ENCODE measurements at regions not wholly inside any gene's neighbourhood (a gene's known extent, or its start where the extent isn't known, plus 50 kb on each side); places are given as distances from the start of the nearest gene placed in this dataset.
A peak's percentile ranks its signal among the peaks of the same experiment; 100 is the strongest.

DNA sequence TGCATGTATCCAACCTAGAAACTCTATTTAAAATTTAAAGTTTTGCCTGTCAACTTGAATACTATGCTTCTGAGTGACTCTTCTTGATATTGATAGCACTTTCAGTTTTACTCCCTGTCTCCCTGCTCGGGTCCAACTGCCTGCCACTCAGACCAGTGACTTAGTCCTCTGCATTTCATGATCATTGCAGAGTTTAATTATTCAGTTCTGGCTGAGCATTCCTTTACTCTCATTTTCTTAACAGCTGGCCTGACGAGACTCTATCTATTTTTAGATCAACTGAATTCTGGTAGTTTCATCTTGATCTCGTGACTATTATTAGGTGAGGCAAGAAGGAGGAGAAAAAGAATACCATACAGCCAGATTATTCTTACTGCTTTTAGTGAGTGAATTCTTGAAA, 617.4 kb downstream of the SI start:
- peaks cover 3% of the 10 kb centered on the region for H3K4me1 ChIP-seq (replicated peaks)
- no peaks in the 10 kb centered on the region for H3K9me3 ChIP-seq (replicated peaks)
- no peak overlapping the region; the same call in 1 of the 2 replicates for H3K4me3 ChIP-seq
- H3K27ac ChIP-seq: peak overlapping the region; percentile 62
- H3K27me3 ChIP-seq (replicated peaks): no peaks in the 10 kb centered on the region
- peak in 1 of 2 experiments; percentile 5 for DNase-seq (ENCODE audit: low read depth in 1 of 2, low spot score in 2 of 2)
- H3K36me3 ChIP-seq: no peaks in the 10 kb centered on the region

DNA sequence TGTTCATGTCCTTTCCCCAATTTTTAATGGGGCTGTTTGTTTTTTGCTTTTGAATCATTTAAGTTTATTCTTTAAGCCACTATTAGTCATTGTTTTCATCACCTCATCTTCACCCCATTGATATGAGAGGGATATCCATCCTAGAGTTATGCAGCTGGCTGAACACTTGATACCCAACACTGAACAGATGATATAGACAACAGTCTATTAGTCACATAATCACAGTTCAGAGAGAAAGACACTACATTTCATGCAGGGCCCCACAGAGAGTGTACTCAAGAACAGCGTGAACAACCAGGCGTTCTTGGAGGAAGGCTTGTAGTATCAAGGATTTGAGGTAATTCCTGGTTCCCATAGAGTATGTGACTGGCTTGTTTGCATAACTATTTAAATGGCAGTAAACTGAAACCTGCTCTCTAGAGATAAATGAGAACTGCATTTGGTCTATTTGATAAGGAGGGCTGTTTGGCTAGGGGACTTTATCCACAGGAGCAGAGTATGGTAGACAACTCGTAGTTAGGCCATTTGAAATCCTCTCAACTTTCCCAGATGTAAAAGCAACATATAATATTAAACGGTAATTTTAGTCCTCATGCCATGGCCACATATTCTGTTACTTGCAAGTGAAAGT, 618.7 kb downstream of the SI start:
- H3K27ac ChIP-seq: peak overlapping the region; percentile 57; the same call in 1 of the 2 replicates
- H3K4me3 ChIP-seq: no peak overlapping the region
- H3K36me3 ChIP-seq: no peaks in the 10 kb centered on the region
- no peaks in the 10 kb centered on the region for H3K9me3 ChIP-seq (replicated peaks)
- peaks cover 3% of the 10 kb centered on the region; the same call in 1 of the 2 replicates for H3K4me1 ChIP-seq (replicated peaks)
- H3K27me3 ChIP-seq (replicated peaks): no peaks in the 10 kb centered on the region
- DNase-seq (ENCODE audit: low read depth in 1 of 2, low spot score in 2 of 2): no peak

DNA sequence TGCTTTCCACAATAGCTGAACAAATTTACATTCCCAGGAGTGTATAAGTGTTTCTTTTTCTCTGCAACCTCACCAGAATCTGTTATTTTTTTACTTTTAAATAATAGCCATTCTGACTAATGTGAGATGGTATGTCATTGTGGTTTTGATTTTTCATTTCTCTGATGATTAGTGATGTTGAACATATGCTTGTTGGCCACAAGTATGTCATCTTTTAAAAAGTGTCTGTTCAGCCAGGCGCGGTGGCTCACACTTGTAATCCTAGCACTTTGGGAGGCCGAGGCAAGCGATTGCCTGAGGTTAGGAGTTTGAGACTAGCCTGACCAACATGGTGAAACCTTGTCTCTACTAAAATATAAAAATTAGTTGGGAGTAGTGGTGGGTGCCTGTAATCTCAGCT, 619.3 kb downstream of the SI start:
- Histone ChIP-seq H3K4me3 (no peak overlapping the region), H3K27ac (peak overlapping the region; percentile 57; the same call in 1 of the 2 replicates), H3K27me3 (replicated peaks) (no peaks in the 10 kb centered on the region), H3K4me1 (replicated peaks) (peaks cover 3% of the 10 kb centered on the region; the same call in 1 of the 2 replicates), H3K36me3 (no peaks in the 10 kb centered on the region), H3K9me3 (replicated peaks) (no peaks in the 10 kb centered on the region)
- peak in 1 of 2 experiments; percentile 25 for DNase-seq (ENCODE audit: low read depth in 1 of 2, low spot score in 2 of 2)

DNA sequence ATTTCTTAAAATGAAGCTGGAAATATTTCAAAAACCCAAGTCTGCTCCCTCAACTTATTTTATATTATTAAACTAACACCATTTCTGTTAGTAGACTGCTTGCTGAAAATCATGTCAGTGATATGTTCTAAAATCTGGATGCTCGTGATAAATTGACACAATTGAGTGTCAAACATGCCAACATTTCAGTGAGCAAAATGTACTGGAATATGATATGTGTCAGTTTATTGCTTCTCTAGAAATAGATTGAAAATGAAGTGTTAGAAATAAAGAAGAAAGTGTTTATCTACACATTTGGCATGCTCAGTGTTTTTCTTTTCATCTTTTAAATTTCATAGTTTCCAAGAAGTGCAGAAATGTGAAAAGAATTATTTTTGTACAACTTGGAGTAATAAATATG, 624.6 kb downstream of the SI start:
- no peaks in the 10 kb centered on the region for H3K4me1 ChIP-seq (replicated peaks)
- no peak for DNase-seq (ENCODE audit: low read depth in 1 of 2, low spot score in 2 of 2)
- no peak overlapping the region for H3K27ac ChIP-seq
- H3K36me3 ChIP-seq: no peaks in the 10 kb centered on the region
- no peak overlapping the region for H3K4me3 ChIP-seq
- H3K9me3 ChIP-seq (replicated peaks): no peaks in the 10 kb centered on the region; the same call in none of the 2 replicates
- no peaks in the 10 kb centered on the region for H3K27me3 ChIP-seq (replicated peaks)

DNA sequence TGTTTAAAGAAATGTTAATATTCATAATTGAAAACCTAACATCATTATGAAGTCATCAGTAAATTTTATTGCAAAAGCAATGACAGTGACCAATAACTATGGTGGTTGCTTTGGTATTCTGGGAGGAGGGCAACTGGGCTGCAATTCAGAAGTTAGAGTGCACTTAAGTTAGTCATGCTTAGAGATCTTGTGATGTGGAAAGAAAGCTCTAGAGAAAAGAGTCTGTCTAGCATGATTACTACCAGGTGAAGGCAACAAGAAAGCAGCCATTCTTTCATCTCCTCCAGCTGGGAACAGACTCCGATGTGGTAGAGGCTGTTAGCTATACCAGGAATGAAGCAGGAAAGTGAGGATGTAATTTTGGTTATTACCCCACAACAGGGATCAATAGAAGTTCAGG, 625.6 kb downstream of the SI start:
- DNase-seq (ENCODE audit: low read depth in 1 of 2, low spot score in 2 of 2): no peak
- H3K9me3 ChIP-seq (replicated peaks): peaks cover under 1% of the 10 kb centered on the region
- H3K27me3 ChIP-seq (replicated peaks): no peaks in the 10 kb centered on the region
- H3K4me3 ChIP-seq: no peak overlapping the region
- H3K36me3 ChIP-seq: no peaks in the 10 kb centered on the region
- no peak overlapping the region for H3K27ac ChIP-seq
- no peaks in the 10 kb centered on the region for H3K4me1 ChIP-seq (replicated peaks)

DNA sequence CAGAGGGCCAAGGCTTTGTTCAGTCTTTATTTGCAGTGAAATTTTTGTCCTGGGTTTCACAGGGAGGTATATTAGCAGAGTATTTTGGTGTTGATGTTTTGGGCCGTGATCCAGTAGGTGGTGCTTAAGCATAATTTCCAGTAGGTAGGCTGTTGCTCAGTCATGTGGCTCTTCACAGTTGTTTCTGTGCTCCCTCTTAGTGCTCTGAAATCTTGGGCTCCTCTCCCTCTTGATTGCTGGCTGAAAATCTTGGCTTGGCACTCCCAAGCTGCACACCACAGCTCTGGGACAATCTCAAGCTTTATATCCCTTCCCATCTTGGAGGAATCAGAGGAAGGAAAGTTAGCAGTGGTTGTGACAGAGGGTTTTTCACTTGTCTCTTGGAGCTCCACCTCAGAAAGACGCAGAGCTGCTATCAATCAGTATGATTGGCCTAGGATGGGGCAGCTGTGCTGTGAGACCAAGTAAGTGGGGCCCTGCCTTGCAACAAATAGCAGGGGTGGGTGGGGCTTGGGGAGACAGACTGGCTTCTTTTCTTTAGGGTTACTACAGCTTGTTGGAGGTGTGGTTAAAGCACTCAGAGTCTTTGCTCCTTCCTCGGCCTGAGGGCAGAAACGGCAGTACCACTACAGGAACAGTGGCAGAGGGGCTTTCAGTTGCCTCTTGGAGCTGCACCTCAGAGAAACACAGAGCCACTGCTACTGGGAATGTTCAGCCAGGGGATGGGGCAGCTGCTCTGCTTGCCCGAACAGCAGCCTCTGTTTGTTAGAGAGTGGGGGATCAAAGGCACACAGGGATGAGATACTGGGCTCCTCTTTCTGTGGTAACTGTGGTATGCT, 627.0 kb downstream of the SI start:
- H3K9me3 ChIP-seq (replicated peaks): peaks cover 3% of the 10 kb centered on the region
- DNase-seq (ENCODE audit: low read depth in 1 of 2, low spot score in 2 of 2): peak in 1 of 2 experiments; percentile 2
- H3K27me3 ChIP-seq (replicated peaks): no peaks in the 10 kb centered on the region
- no peak overlapping the region for H3K4me3 ChIP-seq
- H3K36me3 ChIP-seq: no peaks in the 10 kb centered on the region
- no peaks in the 10 kb centered on the region for H3K4me1 ChIP-seq (replicated peaks)
- peak overlapping the region; percentile 57 for H3K27ac ChIP-seq

DNA sequence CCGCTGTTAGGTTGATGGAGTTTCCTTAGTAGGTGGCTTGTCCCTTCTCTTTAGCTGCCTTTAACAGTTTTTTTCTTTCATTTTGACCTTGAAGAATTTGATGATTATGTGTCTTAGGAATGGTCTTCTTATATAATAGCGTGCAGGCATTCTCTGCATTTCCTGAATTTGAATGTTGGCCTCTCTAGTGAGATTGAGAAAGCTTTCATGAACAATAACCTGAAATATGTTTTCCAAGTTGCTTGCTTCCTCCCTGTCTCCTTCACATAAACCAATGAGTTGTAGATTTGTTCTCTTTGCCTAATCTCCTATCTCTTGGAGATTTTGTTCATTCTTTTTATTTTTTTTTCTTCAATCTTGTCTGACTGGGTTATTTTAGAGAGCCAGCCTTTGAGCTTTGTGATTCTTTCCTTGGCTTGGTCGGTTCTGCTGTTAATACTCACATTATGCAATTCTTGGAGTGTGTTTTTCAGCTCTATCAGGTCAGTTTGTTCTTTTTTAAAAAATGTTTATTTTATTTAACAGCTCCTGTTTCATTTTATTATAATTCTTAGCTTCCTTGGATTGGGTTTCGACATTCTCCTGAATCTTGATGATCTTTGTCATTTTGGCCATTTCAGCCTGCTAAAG, 627.9 kb downstream of the SI start:
- H3K4me3 ChIP-seq: no peak overlapping the region
- H3K27me3 ChIP-seq (replicated peaks): no peaks in the 10 kb centered on the region
- no peaks in the 10 kb centered on the region for H3K4me1 ChIP-seq (replicated peaks)
- peaks cover 3% of the 10 kb centered on the region for H3K9me3 ChIP-seq (replicated peaks)
- DNase-seq (ENCODE audit: low read depth in 1 of 2, low spot score in 2 of 2): peak in 1 of 2 experiments; percentile 4
- peak overlapping the region; percentile 57 for H3K27ac ChIP-seq
- H3K36me3 ChIP-seq: no peaks in the 10 kb centered on the region

DNA sequence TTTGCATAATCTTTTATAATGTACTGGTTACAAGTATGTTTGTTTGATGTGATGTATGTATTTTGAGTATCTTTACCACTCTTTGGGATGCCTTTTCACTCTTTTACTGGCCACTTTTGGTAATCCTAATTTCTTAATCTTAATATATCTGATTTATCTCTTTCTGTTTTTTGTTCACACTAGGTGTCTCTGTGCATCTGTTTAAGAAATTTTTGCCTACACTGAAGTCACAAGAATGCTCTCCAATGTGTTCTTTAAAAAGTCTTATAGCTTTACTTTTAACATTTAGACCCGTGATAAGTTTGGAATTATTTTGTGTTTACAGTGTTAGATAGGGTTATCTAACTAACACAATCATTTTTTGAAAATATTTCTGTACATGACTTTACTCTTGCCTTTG, 659.1 kb downstream of the SI start:
- H3K27me3 ChIP-seq (replicated peaks): no peaks in the 10 kb centered on the region
- no peaks in the 10 kb centered on the region for H3K36me3 ChIP-seq
- no peaks in the 10 kb centered on the region for H3K4me1 ChIP-seq (replicated peaks)
- no peak overlapping the region for H3K4me3 ChIP-seq
- DNase-seq (ENCODE audit: low read depth in 1 of 2, low spot score in 2 of 2): no peak
- no peaks in the 10 kb centered on the region for H3K9me3 ChIP-seq (replicated peaks)
- H3K27ac ChIP-seq: no peak overlapping the region

DNA sequence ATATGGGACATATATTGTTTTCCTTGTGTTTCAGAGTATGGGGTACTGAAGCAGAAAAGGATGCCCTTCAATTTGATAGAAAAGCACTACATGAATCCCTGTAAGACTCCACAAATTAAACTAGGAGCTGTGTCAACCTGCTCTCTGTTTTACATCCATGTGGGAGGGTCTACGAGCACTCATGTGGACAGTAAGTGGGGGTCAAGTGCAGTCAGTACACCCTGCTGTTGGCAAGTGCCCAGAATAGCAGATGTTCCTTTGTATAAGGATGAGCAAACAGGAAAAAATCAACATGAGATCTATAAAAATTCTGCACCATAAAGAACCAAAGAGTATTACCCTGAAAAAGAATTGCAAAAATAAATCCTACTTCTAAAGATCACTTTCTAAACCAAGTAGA, 659.9 kb downstream of the SI start:
- Histone ChIP-seq H3K36me3 (no peaks in the 10 kb centered on the region), H3K4me1 (replicated peaks) (no peaks in the 10 kb centered on the region), H3K27me3 (replicated peaks) (no peaks in the 10 kb centered on the region), H3K9me3 (replicated peaks) (no peaks in the 10 kb centered on the region), H3K4me3 (no peak overlapping the region), H3K27ac (no peak overlapping the region)
- DNase-seq (ENCODE audit: low read depth in 1 of 2, low spot score in 2 of 2): no peak

DNA sequence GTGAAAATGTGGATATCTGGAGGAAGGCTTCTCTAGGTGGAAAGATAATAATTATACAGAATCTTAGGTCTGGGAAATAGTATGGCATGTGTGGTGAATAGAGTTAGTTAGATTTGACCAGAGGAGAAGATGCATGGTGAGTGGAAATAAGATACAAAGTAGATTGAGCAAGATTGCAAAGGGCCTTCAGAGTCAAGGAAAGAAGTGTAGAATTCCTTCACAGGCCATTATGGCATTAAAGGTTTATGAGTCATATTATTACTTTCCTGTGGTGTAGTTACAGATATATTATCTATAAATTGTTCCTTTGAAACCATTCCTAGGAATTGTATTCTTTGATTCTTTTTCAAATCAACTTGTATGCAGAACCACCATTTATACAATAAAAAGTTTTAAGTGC, 660.3 kb downstream of the SI start:
- Histone ChIP-seq H3K4me1 (replicated peaks) (no peaks in the 10 kb centered on the region), H3K27me3 (replicated peaks) (no peaks in the 10 kb centered on the region), H3K36me3 (no peaks in the 10 kb centered on the region), H3K9me3 (replicated peaks) (no peaks in the 10 kb centered on the region), H3K27ac (no peak overlapping the region), H3K4me3 (no peak overlapping the region)
- DNase-seq (ENCODE audit: low read depth in 1 of 2, low spot score in 2 of 2): no peak

DNA sequence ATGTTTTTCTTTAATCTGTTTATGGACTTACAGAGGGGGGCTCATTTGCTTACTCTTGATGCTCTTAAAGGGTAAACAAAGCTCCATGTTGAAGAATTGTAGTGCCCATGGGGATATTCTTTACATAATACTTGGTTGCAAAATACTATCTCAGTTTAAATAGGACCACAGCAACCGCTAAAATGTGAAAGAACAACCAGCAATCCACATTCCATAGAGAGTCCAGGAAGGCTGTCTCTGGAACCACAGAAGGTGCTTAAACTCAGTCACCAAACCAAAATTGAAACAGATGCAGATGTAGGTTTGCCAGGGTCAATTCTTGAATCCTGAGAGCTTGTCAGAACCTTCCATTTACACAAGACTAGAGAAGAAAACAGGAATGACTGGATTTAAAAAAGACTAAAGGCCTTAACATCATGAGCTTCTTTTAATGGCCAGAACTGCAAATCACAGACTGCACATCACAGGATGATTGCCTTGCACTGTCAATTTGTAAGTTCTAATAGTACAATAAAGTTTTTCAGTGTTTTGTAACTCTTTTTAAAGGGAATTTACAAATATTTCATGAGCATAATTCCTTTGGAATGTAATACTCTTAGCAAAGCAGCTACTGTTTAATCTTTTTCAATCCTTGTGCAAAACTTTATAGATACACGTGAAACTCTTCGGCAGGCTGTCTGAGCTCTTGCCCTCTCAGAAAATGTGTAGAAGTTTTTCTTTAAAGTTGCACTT, 661.6 kb downstream of the SI start:
- no peaks in the 10 kb centered on the region for H3K36me3 ChIP-seq
- no peaks in the 10 kb centered on the region for H3K27me3 ChIP-seq (replicated peaks)
- H3K27ac ChIP-seq: no peak overlapping the region
- H3K4me3 ChIP-seq: no peak overlapping the region
- no peaks in the 10 kb centered on the region for H3K4me1 ChIP-seq (replicated peaks)
- no peaks in the 10 kb centered on the region for H3K9me3 ChIP-seq (replicated peaks)
- DNase-seq (ENCODE audit: low read depth in 1 of 2, low spot score in 2 of 2): no peak

DNA sequence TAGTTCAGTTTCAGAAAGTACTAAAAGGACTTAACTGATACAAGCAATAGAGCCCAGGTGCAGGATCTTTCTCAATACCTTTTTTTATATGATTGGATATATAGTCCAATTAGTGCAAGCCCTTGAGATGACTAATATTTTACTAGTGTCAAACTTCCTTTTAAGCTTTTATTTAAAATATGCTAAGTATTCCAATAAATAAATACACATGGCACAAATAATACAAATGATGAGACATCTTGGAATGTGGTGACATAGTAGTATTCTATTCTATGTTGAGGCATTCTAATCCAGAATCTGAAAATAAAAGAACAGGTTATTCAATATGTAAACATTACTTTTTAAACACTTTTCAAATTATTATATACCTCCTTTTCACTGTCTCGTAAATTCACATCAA, 670.0 kb downstream of the SI start:
- no peaks in the 10 kb centered on the region for H3K9me3 ChIP-seq (replicated peaks)
- H3K36me3 ChIP-seq: no peaks in the 10 kb centered on the region
- H3K4me3 ChIP-seq: no peak overlapping the region
- DNase-seq (ENCODE audit: low read depth in 1 of 2, low spot score in 2 of 2): no peak
- H3K27me3 ChIP-seq (replicated peaks): no peaks in the 10 kb centered on the region
- H3K4me1 ChIP-seq (replicated peaks): no peaks in the 10 kb centered on the region; the same call in 1 of the 2 replicates
- H3K27ac ChIP-seq: no peak overlapping the region

DNA sequence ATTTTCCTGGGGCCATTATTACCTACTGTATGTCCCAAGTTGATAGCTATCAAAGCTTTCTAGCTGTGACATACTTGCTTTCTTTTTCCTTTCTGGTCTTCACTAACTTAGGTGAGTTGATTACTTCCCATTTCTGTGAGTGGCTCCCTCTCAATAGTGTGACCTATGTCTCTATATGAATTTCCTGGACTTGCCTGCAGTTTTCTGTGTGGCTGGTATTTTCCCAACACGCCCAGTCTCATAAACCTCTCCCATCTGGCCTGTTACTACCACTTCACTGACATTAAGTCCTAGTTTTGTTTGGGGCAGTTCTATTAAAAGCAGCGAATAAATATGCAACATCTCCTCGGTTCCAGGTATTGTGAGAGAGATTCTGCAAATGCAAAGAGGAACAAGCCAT, 671.2 kb downstream of the SI start:
- Histone ChIP-seq H3K27me3 (replicated peaks) (no peaks in the 10 kb centered on the region), H3K36me3 (no peaks in the 10 kb centered on the region), H3K4me1 (replicated peaks) (no peaks in the 10 kb centered on the region; the same call in 1 of the 2 replicates), H3K27ac (no peak overlapping the region), H3K4me3 (no peak overlapping the region), H3K9me3 (replicated peaks) (no peaks in the 10 kb centered on the region)
- no peak for DNase-seq (ENCODE audit: low read depth in 1 of 2, low spot score in 2 of 2)
